SK-N-SH (cell line): ENCODE measurements at regions not wholly inside any gene's neighbourhood (a gene's known extent, or its start where the extent isn't known, plus 50 kb on each side); places are given as distances from the start of the nearest gene placed in this dataset.

ENCODE experiments used
- ELF1 ChIP-seq: IDR thresholded peaks from 2 replicates; pipeline ENCODE4 v1.4.0; 2012
- EZH2phosphoT487 ChIP-seq: fragments of 200-600 bp; sonication (generic); IDR thresholded peaks from 2 replicates; pipeline ENCODE4 v1.6.1; 2017; ENCODE audit warnings: low read depth, mixed run types, mild to moderate bottlenecking, antibody characterized with exemption, moderate library complexity, borderline replicate concordance
- FOXJ3 ChIP-seq: sonication (generic); formaldehyde crosslinking; IDR thresholded peaks from 2 replicates; pipeline ENCODE4 v1.5.1; 2020; ENCODE audit warnings: mild to moderate bottlenecking, missing genetic modification reagents
- FOXM1 ChIP-seq: IDR thresholded peaks from 2 replicates; pipeline ENCODE4 v1.4.0; 2012; ENCODE audit warnings: low read depth, mild to moderate bottlenecking
- GABPA ChIP-seq: IDR thresholded peaks from 2 replicates; pipeline ENCODE4 v1.4.0; 2012; ENCODE audit warnings: low read depth, mild to moderate bottlenecking
- RAD21 ChIP-seq: IDR thresholded peaks from 2 replicates; pipeline ENCODE4 v1.6.1; 2012; ENCODE audit warnings: mild to moderate bottlenecking, low read length
- RFX5 ChIP-seq: IDR thresholded peaks from 2 replicates; pipeline ENCODE4 v1.6.1; 2012; ENCODE audit warnings: mild to moderate bottlenecking, improper control_type of control experiment, low read length
- SMC3 ChIP-seq: IDR thresholded peaks from 2 replicates; pipeline ENCODE4 v1.6.1; 2012; ENCODE audit warnings: low read depth, low read length, improper control_type of control experiment
- TAF1 ChIP-seq: IDR thresholded peaks from 2 replicates; pipeline ENCODE4 v1.6.1; 2012; ENCODE audit warnings: low read depth, mild to moderate bottlenecking, low read length, moderate library complexity, borderline replicate concordance
- YY1 ChIP-seq: IDR thresholded peaks from 2 replicates; pipeline ENCODE4 v1.4.0; 2012; ENCODE audit warnings: low read depth, mild to moderate bottlenecking
- TF ChIP-seq, protein P1 (sequence below): fragments of 200-600 bp; sonication (generic); IDR thresholded peaks from 2 replicates; pipeline ENCODE4 v1.6.1; 2017; ENCODE audit warnings: antibody characterized with exemption, mild to moderate bottlenecking, moderate library complexity
- TF ChIP-seq, protein P2 (sequence below): IDR thresholded peaks from 2 replicates; pipeline ENCODE4 v1.4.0; 2012; ENCODE audit warnings: low read depth
- TF ChIP-seq, protein P3 (sequence below): fragments of 150-350 bp; IDR thresholded peaks from 2 replicates; pipeline ENCODE4 v1.6.1; 2016; ENCODE audit warnings: mild to moderate bottlenecking, low read depth, low read length
- TF ChIP-seq, protein P4 (sequence below): fragments of 150-350 bp; IDR thresholded peaks from 2 replicates; pipeline ENCODE4 v1.6.1; 2017; ENCODE audit warnings: antibody characterized with exemption, low read length, low read depth, borderline replicate concordance

DNA sequence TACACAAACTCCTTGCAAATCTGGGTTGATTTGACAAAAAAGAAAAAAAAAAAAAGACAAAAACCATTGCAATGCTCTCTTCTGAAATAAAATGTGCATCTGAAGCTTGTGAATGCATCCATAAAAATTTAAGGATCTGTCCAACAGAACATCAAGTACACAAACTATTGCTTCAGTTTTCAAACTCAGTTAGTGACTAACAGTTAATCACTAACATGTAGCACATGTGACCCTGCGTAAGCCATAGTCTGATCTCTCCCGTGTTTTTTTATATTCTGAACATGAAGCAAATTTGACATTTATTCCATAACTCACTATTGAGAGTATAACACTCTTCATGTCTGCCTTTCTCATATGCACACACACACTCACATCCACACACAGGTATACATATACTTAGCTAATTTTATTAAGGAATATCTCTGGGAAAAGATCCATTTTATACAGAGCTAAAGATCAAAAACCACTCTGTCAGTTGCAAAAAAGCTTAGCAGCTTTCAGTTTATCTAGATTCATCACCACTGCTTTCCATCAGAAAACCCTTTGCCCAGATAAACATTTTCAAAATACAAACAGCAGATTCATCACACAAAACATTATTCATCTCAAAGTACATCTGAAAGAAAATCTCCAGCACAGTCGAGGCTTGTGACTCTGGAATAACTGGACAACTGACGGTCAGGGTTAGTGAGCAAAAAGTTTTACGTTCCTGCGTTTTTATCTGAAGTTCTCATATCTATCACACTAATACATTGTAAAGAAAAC is 1000.4 kb upstream of the ACVR2A start:
- TF ChIP-seq, protein P1, sequence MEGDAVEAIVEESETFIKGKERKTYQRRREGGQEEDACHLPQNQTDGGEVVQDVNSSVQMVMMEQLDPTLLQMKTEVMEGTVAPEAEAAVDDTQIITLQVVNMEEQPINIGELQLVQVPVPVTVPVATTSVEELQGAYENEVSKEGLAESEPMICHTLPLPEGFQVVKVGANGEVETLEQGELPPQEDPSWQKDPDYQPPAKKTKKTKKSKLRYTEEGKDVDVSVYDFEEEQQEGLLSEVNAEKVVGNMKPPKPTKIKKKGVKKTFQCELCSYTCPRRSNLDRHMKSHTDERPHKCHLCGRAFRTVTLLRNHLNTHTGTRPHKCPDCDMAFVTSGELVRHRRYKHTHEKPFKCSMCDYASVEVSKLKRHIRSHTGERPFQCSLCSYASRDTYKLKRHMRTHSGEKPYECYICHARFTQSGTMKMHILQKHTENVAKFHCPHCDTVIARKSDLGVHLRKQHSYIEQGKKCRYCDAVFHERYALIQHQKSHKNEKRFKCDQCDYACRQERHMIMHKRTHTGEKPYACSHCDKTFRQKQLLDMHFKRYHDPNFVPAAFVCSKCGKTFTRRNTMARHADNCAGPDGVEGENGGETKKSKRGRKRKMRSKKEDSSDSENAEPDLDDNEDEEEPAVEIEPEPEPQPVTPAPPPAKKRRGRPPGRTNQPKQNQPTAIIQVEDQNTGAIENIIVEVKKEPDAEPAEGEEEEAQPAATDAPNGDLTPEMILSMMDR: no peak
- TF ChIP-seq, protein P2, sequence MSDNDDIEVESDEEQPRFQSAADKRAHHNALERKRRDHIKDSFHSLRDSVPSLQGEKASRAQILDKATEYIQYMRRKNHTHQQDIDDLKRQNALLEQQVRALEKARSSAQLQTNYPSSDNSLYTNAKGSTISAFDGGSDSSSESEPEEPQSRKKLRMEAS: no peak
- TF ChIP-seq YY1 (no peak), EZH2phosphoT487 (no peak), RAD21 (no peak), ELF1 (no peak), RFX5 (no peak), TAF1 (no peak), FOXJ3 (CRISPR knock-in tag) (no peak), GABPA (no peak), FOXM1 (no peak), SMC3 (no peak)
- TF ChIP-seq, protein P3, sequence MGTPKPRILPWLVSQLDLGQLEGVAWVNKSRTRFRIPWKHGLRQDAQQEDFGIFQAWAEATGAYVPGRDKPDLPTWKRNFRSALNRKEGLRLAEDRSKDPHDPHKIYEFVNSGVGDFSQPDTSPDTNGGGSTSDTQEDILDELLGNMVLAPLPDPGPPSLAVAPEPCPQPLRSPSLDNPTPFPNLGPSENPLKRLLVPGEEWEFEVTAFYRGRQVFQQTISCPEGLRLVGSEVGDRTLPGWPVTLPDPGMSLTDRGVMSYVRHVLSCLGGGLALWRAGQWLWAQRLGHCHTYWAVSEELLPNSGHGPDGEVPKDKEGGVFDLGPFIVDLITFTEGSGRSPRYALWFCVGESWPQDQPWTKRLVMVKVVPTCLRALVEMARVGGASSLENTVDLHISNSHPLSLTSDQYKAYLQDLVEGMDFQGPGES: no peak
- TF ChIP-seq, protein P4, sequence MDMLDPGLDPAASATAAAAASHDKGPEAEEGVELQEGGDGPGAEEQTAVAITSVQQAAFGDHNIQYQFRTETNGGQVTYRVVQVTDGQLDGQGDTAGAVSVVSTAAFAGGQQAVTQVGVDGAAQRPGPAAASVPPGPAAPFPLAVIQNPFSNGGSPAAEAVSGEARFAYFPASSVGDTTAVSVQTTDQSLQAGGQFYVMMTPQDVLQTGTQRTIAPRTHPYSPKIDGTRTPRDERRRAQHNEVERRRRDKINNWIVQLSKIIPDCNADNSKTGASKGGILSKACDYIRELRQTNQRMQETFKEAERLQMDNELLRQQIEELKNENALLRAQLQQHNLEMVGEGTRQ: no peak
